Suppressor macrophage treated with lipopolysaccharide for 4 hours (primary cell): ENCODE measurements at regions not wholly inside any gene's neighbourhood (a gene's known extent, or its start where the extent isn't known, plus 50 kb on each side); places are given as distances from the start of the nearest gene placed in this dataset.

ENCODE experiments used
- DNase-seq: peaks from one replicate; pipeline ENCODE4 v3.0.0-alpha.2; 2020

GRCh38 chr17:13297183-13297582 is 279.4 kb upstream of the ELAC2 start:
- no peak for DNase-seq

GRCh38 chr17:13293421-13293820 is 275.6 kb upstream of the ELAC2 start:
- no peak for DNase-seq

GRCh38 chr17:13292291-13292690 is 274.5 kb upstream of the ELAC2 start:
- DNase-seq = no peak

GRCh38 chr17:13288248-13288647 is 270.4 kb upstream of the ELAC2 start:
- no peak for DNase-seq

- no peak for DNase-seq
Measured at GRCh38 chr17:13287226-13287625, 269.4 kb upstream of the ELAC2 start.

GRCh38 chr17:13283606-13284005 is 265.8 kb upstream of the ELAC2 start:
- DNase-seq = no peak

- DNase-seq = no peak
Measured at GRCh38 chr17:13281626-13282025, 263.8 kb upstream of the ELAC2 start.

- DNase-seq = no peak
Measured at GRCh38 chr17:13273806-13274205, 256.0 kb upstream of the ELAC2 start.

GRCh38 chr17:13272296-13272695 is 254.5 kb upstream of the ELAC2 start:
- no peak for DNase-seq

GRCh38 chr17:13268791-13269595 is 251.2 kb upstream of the ELAC2 start:
- DNase-seq = no peak

GRCh38 chr17:13266606-13267005 is 248.8 kb upstream of the ELAC2 start:
- DNase-seq = no peak

GRCh38 chr17:13265311-13265710 is 247.5 kb upstream of the ELAC2 start:
- no peak for DNase-seq

GRCh38 chr17:13263746-13264145 is 245.9 kb upstream of the ELAC2 start:
- DNase-seq = no peak

- no peak for DNase-seq
Measured at GRCh38 chr17:13256545-13256944, 238.7 kb upstream of the ELAC2 start.

GRCh38 chr17:13253733-13254410 is 236.0 kb upstream of the ELAC2 start:
- no peak for DNase-seq

- no peak for DNase-seq
Measured at GRCh38 chr17:13244513-13244912, 226.7 kb upstream of the ELAC2 start.

GRCh38 chr17:13243585-13243984 is 225.8 kb upstream of the ELAC2 start:
- DNase-seq = no peak

GRCh38 chr17:13240851-13241250 is 223.0 kb upstream of the ELAC2 start:
- DNase-seq = no peak

- DNase-seq = no peak
Measured at GRCh38 chr17:13230350-13231264, 212.8 kb upstream of the ELAC2 start.

GRCh38 chr17:13228225-13228624 is 210.4 kb upstream of the ELAC2 start:
- DNase-seq = no peak

GRCh38 chr17:13222975-13223374 is 205.1 kb upstream of the ELAC2 start:
- no peak for DNase-seq

- DNase-seq = no peak
Measured at GRCh38 chr17:13212860-13213259, 195.0 kb upstream of the ELAC2 start.

- DNase-seq = no peak
Measured at GRCh38 chr17:13209081-13209480, 191.3 kb upstream of the ELAC2 start.
